Fibroblast of villous mesenchyme (primary cell): ENCODE measurements at regions not wholly inside any gene's neighbourhood (a gene's known extent, or its start where the extent isn't known, plus 50 kb on each side); places are given as distances from the start of the nearest gene placed in this dataset.

Experiments
- DNase-seq: peaks from one replicate; pipeline ENCODE4 v3.0.0-alpha.2; 2010; ENCODE audit warnings: low read depth
- H3K4me3 ChIP-seq: 2 replicates; pipeline ENCODE4 v1.5.1; 2011; ENCODE audit warnings: low read depth, mild to moderate bottlenecking, low read length
- TF ChIP-seq, protein P1 (sequence below): IDR thresholded peaks from 2 replicates; pipeline ENCODE4 v1.5.1; 2012; ENCODE audit warnings: low read depth, mild to moderate bottlenecking, low read length; ENCODE audit not compliant: insufficient read depth

DNA sequence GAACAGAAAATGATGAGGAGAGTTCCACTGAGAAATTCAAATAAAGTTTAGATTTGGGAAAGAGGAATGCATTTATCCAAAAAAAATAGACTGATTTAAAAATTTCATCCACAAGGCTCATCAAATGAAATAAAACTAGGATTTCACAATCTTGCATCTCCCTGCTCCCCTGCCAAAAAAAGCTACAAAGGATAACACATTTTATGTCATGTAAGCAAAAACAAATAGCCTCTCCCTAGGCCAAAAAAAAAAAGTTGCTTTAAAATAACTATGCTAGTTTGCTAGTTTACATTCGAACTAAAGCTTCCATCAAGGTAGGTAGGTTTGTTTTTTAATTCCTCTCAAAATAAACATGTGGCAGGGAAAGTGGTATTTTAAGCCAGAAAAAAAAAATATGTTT is 465.5 kb upstream of the ID2 start:
- TF ChIP-seq, protein P1, sequence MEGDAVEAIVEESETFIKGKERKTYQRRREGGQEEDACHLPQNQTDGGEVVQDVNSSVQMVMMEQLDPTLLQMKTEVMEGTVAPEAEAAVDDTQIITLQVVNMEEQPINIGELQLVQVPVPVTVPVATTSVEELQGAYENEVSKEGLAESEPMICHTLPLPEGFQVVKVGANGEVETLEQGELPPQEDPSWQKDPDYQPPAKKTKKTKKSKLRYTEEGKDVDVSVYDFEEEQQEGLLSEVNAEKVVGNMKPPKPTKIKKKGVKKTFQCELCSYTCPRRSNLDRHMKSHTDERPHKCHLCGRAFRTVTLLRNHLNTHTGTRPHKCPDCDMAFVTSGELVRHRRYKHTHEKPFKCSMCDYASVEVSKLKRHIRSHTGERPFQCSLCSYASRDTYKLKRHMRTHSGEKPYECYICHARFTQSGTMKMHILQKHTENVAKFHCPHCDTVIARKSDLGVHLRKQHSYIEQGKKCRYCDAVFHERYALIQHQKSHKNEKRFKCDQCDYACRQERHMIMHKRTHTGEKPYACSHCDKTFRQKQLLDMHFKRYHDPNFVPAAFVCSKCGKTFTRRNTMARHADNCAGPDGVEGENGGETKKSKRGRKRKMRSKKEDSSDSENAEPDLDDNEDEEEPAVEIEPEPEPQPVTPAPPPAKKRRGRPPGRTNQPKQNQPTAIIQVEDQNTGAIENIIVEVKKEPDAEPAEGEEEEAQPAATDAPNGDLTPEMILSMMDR, result no peak
- no peak overlapping the region for H3K4me3 ChIP-seq
- DNase-seq, result peak; percentile 16

DNA sequence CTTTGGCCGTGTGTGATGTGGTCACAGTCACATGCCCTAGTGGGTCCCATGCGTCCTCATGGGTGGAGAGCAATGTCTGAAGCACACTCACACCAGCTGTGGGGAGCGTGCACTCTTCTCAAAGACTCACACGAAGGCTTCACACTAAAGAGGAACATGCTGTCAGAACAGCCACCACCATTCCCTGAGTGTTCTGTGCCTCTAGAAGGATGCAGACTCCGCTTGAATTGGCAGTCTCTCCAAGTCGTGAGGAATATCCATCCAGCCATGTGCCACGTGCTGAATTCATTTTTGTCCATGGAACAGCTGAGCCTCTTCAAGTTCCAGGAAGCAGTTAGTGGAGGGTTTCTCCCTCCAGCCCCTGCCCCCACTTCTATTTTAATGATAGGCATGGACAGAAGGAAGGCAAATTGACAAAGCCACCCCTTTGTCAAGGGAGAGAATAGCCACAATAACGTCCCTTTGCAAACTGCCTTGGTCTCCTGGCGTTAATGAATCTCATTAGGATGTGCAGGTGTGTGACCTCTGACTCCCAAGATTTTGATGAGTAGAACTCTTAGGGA is 464.3 kb upstream of the ID2 start:
- TF ChIP-seq, protein P1, result no peak
- H3K4me3 ChIP-seq, result no peak overlapping the region
- DNase-seq, result peak; percentile 10

DNA sequence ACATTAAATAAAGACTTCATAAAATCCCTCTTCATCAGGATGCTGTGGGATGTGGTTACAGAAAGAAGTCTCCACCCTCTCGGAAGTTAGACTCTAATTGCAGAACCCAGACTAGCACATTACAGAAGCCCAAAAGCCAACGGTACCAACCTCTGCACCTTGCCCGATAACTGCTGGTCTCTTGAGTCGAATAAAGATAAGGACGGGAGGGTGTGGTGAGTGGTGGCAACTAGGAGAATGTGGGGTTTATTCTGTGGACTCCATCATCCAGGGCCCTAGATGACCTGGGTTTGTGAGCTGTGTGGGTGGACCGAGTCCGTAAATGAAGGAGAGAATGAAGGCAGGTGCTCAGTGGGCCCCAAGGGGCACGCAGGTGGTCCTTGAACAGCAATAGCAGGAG is 462.8 kb upstream of the ID2 start:
- no peak for DNase-seq
- no peak overlapping the region for H3K4me3 ChIP-seq
- TF ChIP-seq, protein P1, result no peak

DNA sequence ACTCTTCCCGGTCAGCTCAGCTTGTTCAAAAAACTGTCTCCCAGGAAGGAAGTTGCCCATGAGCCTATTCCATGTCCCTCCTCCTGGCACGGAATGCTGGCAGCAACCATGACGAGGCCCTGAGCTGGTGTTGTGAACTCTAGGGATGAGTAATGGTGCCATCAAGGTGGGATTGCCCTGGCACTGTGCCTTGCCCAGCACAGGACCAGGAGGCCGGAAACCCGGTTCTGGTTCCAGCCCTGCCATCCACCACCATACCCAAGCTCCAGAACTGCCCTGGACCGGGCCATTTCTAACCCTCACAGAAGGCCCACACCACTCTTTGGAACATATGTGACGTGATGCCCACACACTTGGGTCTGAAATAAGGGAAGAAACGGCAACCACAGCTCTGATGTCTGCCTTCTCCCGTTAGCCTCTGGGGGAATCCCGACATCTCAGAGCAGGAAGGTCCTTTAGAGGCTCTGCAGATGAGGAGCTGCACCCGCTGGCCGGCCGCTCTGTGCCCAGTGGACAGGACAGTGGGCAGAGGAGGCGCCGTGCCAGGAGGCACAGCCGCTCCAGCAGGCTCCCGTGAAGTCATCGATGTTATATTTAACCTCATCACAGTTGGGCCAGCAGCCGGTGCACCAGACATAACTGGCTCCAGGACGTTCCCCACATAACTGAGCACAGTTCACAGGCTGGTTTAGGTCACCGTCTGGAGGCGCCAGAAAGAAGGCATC is 462.1 kb upstream of the ID2 start:
- no peak overlapping the region for H3K4me3 ChIP-seq
- TF ChIP-seq, protein P1, result no peak
- no peak for DNase-seq

DNA sequence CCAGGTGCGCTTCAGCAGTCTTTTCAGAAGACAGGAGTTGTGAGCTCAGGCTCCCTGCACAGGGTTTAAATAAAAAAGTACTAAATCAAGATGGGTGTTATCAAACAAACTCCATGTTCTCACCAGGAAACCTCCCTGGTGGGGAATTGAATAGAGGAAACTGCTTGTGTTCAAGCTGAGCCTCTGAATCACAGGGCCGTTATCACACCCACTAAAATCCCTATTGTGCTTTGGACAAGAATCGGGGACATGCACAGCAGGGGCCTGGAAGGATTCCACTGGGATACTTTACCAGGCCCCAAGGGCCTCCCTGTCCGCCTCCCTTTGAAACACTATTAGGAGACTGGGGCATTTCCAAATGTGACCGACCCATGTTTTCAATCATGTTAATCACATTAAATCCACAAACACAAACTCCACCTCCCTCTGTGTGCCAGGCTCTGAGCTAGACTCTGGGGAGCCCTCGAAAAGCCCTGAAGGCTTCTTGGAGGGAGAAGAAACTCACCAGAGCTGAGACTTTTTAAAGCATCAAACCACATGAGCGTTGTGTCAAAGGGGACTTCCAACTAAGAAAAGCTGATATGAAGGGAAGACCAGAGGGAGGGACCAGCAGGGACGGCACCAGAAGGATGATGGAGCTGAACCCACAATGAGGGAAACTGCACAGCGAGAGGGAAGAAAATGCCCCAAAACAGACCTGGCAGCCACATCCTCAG is 458.7 kb upstream of the ID2 start:
- H3K4me3 ChIP-seq, result no peak overlapping the region
- no peak for DNase-seq
- TF ChIP-seq, protein P1, result no peak

DNA sequence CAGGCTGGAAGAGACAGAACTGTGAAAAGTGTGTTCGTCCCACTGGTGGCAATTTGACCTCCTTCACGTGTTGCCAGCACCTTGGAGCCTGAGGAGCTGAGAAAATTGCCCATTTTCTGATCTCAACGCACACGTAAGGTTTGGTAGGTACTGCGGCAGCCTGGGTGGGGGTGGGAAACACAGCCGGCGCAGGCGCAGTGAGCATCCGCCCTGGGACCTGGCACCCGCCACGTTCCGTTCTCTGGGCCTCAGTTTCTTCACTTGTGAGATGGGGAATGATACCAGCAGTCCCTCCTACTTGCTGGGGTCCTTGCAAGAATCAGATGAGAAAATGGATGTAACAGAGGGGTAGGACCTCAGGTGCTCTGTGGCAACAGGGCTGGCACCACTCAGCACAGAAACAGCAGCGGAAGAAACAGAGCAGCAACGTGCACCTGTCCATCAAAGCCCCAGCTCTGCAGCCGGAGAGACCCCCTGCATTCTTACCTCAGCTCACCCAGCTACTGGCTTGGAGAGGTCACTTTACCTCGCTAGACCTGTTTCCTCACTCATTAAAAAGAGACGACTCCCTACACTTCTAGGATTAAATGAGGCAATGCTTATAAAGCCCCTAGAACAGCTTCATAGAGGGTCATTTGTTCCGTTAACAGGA is 458.0 kb upstream of the ID2 start:
- no peak for DNase-seq
- TF ChIP-seq, protein P1, result no peak
- no peak overlapping the region for H3K4me3 ChIP-seq
